H1 (cell line): ENCODE measurements at regions not wholly inside any gene's neighbourhood (a gene's known extent, or its start where the extent isn't known, plus 50 kb on each side); places are given as distances from the start of the nearest gene placed in this dataset.

Source experiments
- CTCF ChIA-PET: fragments of 300-600 bp; sonication (Branson Sonifier 250); formaldehyde crosslinking; loops from one replicate; lab custom pipeline; 2021; ENCODE audit not compliant: partially characterized antibody; lab: Charles Lee
- POLR2A ChIA-PET: fragments of 300-600 bp; sonication (Branson Sonifier 250); formaldehyde crosslinking; loops from one replicate; lab custom pipeline; 2021; ENCODE audit warnings: inconsistent platforms; ENCODE audit not compliant: partially characterized antibody; lab: Charles Lee
- DNase-seq, 2 experiments: peaks; one replicate each; pipeline versions ENCODE4 v3.0.0 to v3.0.0-alpha.2; 2010 to 2022; ENCODE audit warnings: low spot score in 2 of 2, low read depth in 1 of 2, mixed read lengths in 1 of 2
- FAIRE-seq: peaks from 2 replicates; lab custom pipeline; 2011; peaks lifted over from hg19 to GRCh38; lab: Jason Lieb, UNC
- H2AFZ ChIP-seq: 2 replicates; pipeline ENCODE4 v1.8.1; 2012; ENCODE audit warnings: low read length, inconsistent platforms
- H2AK5ac ChIP-seq: 2 replicates; pipeline ENCODE4 v1.6.1; 2013; ENCODE audit warnings: low read depth, low read length
- H2BK120ac ChIP-seq: replicated peaks from 2 replicates; pipeline ENCODE3; 2013; ENCODE audit warnings: low read depth, low read length, inconsistent platforms
- H2BK12ac ChIP-seq: 2 replicates; pipeline ENCODE4 v1.6.1; 2013; ENCODE audit warnings: low read depth, low read length
- H2BK15ac ChIP-seq: 2 replicates; pipeline ENCODE4 v1.6.1; 2013; ENCODE audit warnings: low read length
- H2BK20ac ChIP-seq: 2 replicates; pipeline ENCODE4 v1.6.1; 2013; ENCODE audit warnings: low read length
- H2BK5ac ChIP-seq: 2 replicates; pipeline ENCODE4 v1.6.1; 2013; ENCODE audit warnings: low read depth, low read length
- H3K14ac ChIP-seq: 2 replicates; pipeline ENCODE4 v1.6.1; 2013; ENCODE audit warnings: inconsistent platforms; ENCODE audit not compliant: insufficient read length
- H3K18ac ChIP-seq: 2 replicates; pipeline ENCODE4 v1.6.1; 2013; ENCODE audit warnings: low read length; ENCODE audit errors: extremely low read depth
- H3K23ac ChIP-seq: 2 replicates; pipeline ENCODE4 v1.6.1; 2013; ENCODE audit warnings: inconsistent platforms; ENCODE audit not compliant: insufficient read length
- H3K23me2 ChIP-seq: 2 replicates; pipeline ENCODE4 v1.6.1; 2013; ENCODE audit warnings: low read depth, low read length
- H3K27ac ChIP-seq: 2 replicates; pipeline ENCODE4 v1.6.1; 2011; ENCODE audit warnings: low read depth, low read length, inconsistent platforms
- H3K27me3 ChIP-seq, 4 experiments: replicated peaks in 1 of 4; 1 replicate in 1 of 4; 2 replicates in 3 of 4; pipeline versions ENCODE4 v1.6.1 to v1.8.1; 2011 to 2013; ENCODE audit warnings: low read length in 3 of 4, mild to moderate bottlenecking in 3 of 4, inconsistent platforms in 2 of 4, mixed read lengths in 2 of 4, moderate library complexity in 1 of 4; ENCODE audit not compliant: control insufficient read depth in 3 of 4, insufficient read depth in 3 of 4; ENCODE audit errors: extremely low read depth in 1 of 4
- H3K36me3 ChIP-seq, 4 experiments: 2 replicates each; pipeline versions ENCODE4 v1.6.1 to v1.8.1; 2011 to 2013; ENCODE audit warnings: mild to moderate bottlenecking in 4 of 4, low read length in 3 of 4, moderate library complexity in 2 of 4, control low read depth in 1 of 4, inconsistent platforms in 1 of 4; ENCODE audit not compliant: insufficient read depth in 4 of 4, control insufficient read depth in 2 of 4
- H3K4ac ChIP-seq: replicated peaks from 2 replicates; pipeline ENCODE3; 2013; ENCODE audit warnings: low read length, low read depth, mixed read lengths, inconsistent platforms; ENCODE audit not compliant: insufficient read length
- H3K4me1 ChIP-seq, 4 experiments: replicated peaks in 1 of 4; 1 replicate in 1 of 4; 2 replicates in 3 of 4; pipeline versions ENCODE4 v1.6.1 to v1.8.1; 2011 to 2013; ENCODE audit warnings: low read length in 3 of 4, inconsistent platforms in 2 of 4, mixed read lengths in 1 of 4; ENCODE audit not compliant: insufficient read depth in 4 of 4, control insufficient read depth in 3 of 4
- H3K4me2 ChIP-seq, 2 experiments: 2 replicates each; pipeline versions ENCODE4 v1.6.1 to v1.8.1; 2011 to 2013; ENCODE audit warnings: low read depth in 2 of 2, low read length in 2 of 2, control low read depth in 1 of 2, inconsistent platforms in 1 of 2, mild to moderate bottlenecking in 1 of 2; ENCODE audit not compliant: insufficient read depth in 1 of 2
- H3K4me3 ChIP-seq, 4 experiments: fragments of 200-600, 300-600 bp in 1 of 4; sonication (generic), shearing (Covaris generic), sonication (Bioruptor Twin) in 1 of 4; 2 replicates each; pipeline versions ENCODE4 v1.5.1 to v1.8.1; 2011 to 2016; ENCODE audit warnings: low read length in 4 of 4, low read depth in 3 of 4, control low read depth in 2 of 4, inconsistent platforms in 2 of 4, mild to moderate bottlenecking in 2 of 4, mixed read lengths in 1 of 4, moderate library complexity in 1 of 4; ENCODE audit not compliant: insufficient read depth in 2 of 4; ENCODE audit errors: extremely low read depth in 1 of 4
- H3K56ac ChIP-seq: replicated peaks from 2 replicates; pipeline ENCODE3; 2013; ENCODE audit warnings: low read depth, mild to moderate bottlenecking, mixed read lengths, low read length, inconsistent platforms; ENCODE audit not compliant: insufficient read length
- H3K79me1 ChIP-seq: 2 replicates; pipeline ENCODE4 v1.6.1; 2013; ENCODE audit warnings: low read depth, low read length, control low read depth
- H3K79me2 ChIP-seq, 2 experiments: 2 replicates each; pipeline versions ENCODE4 v1.6.1 to v1.8.1; 2012 to 2013; ENCODE audit warnings: low read length in 2 of 2, mild to moderate bottlenecking in 2 of 2, inconsistent platforms in 1 of 2; ENCODE audit not compliant: insufficient read depth in 2 of 2, control insufficient read depth in 1 of 2
- H3K9ac ChIP-seq, 4 experiments: replicated peaks in 1 of 4; 1 replicate in 1 of 4; 2 replicates in 3 of 4; pipeline versions ENCODE4 v1.6.1 to v1.8.1; 2011 to 2013; ENCODE audit warnings: low read depth in 3 of 4, low read length in 3 of 4, control low read depth in 2 of 4, mild to moderate bottlenecking in 2 of 4, moderate library complexity in 2 of 4, inconsistent platforms in 1 of 4; ENCODE audit errors: extremely low read depth in 1 of 4
- H3K9me3 ChIP-seq, 2 experiments: 2 replicates each; pipeline versions ENCODE4 v1.6.1 to v1.8.1; 2012 to 2013; ENCODE audit warnings: mild to moderate bottlenecking in 2 of 2, moderate library complexity in 2 of 2, control low read depth in 1 of 2, inconsistent platforms in 1 of 2, low read depth in 1 of 2, low read length in 1 of 2, mixed read lengths in 1 of 2; ENCODE audit not compliant: insufficient read depth in 2 of 2
- H4K20me1 ChIP-seq, 2 experiments: replicated peaks in 1 of 2; 2 replicates each; pipeline versions ENCODE3 to v1.8.1; 2011 to 2013; ENCODE audit warnings: inconsistent platforms in 2 of 2, low read length in 2 of 2, mild to moderate bottlenecking in 1 of 2; ENCODE audit not compliant: insufficient read depth in 2 of 2, control insufficient read depth in 1 of 2
- H4K5ac ChIP-seq: 2 replicates; pipeline ENCODE4 v1.6.1; 2013; ENCODE audit warnings: low read length, low read depth, mixed read lengths, inconsistent platforms; ENCODE audit not compliant: insufficient read length
- H4K8ac ChIP-seq: 2 replicates; pipeline ENCODE4 v1.8.0; 2013; ENCODE audit warnings: mild to moderate bottlenecking, moderate library complexity, low read length, inconsistent platforms; ENCODE audit not compliant: insufficient read depth; ENCODE audit errors: extremely low read depth
- H4K91ac ChIP-seq: replicated peaks from 2 replicates; pipeline ENCODE3; 2013; ENCODE audit warnings: low read length, mixed read lengths, inconsistent platforms; ENCODE audit not compliant: insufficient read length
- ASH2L ChIP-seq: fragments of 200-600, 300-600 bp; sonication (generic); IDR thresholded peaks from one replicate; pipeline ENCODE4 v1.7.1; 2017; ENCODE audit warnings: low read length
- EGR1 ChIP-seq: IDR thresholded peaks from 2 replicates; pipeline ENCODE4 v1.6.1; 2011; ENCODE audit warnings: low read depth, low read length, borderline replicate concordance
- SIN3A ChIP-seq, 2 experiments: IDR thresholded peaks in 1 of 2; conservative IDR thresholded peaks in 1 of 2; 2 replicates each; pipeline ENCODE4 v1.6.1; 2011 to 2012; ENCODE audit warnings: low read length in 2 of 2, improper control_type of control experiment in 1 of 2, low read depth in 1 of 2, mild to moderate bottlenecking in 1 of 2
- SP1 ChIP-seq: IDR thresholded peaks from 2 replicates; pipeline ENCODE4 v1.6.1; 2011; ENCODE audit warnings: low read depth, low read length
- WGBS, 2 experiments: shearing (Covaris generic) in 1 of 2; methylation state at CpG; one replicate each; pipeline versions ENCODE4 v1.1.6 to v1.1.7; 2013 to 2015; ENCODE audit warnings: low lambda C conversion rate in 2 of 2, mixed read lengths in 2 of 2, inconsistent platforms in 1 of 2, low coverage in 1 of 2, missing lambda C conversion rate in 1 of 2; ENCODE audit not compliant: insufficient replicate concordance in 2 of 2, insufficient coverage in 1 of 2, insufficient read length in 1 of 2; ENCODE audit errors: extremely low coverage in 1 of 2, missing lambda C conversion rate in 1 of 2; 5-methylcytosine and 5-hydroxymethylcytosine counted together

- Histone ChIP-seq H3K23me2 (no peaks in the 10 kb centered on the region), H3K9ac (no peak overlapping the region), H4K8ac (no peak overlapping the region), H3K4me3 (no peak overlapping the region), H3K27me3 (no peaks in the 10 kb centered on the region), H3K36me3 (no peaks in the 10 kb centered on the region; a peak in 1 of 8 replicates), H2BK120ac (no peak overlapping the region), H2AFZ (no peak overlapping the region), H4K91ac (no peak overlapping the region), H2BK15ac (no peak overlapping the region), H2BK20ac (no peak overlapping the region), H3K14ac (no peak overlapping the region), H2AK5ac (no peak overlapping the region), H3K18ac (no peak overlapping the region), H3K23ac (no peak overlapping the region), H3K79me1 (no peaks in the 10 kb centered on the region), H2BK12ac (no peak overlapping the region), H3K79me2 (no peaks in the 10 kb centered on the region), H4K20me1 (no peaks in the 10 kb centered on the region), H3K4me2 (no peak overlapping the region), H3K9me3 (peaks cover 0 to 4% of the 10 kb centered on the region in 2 experiments; a peak in 2 of 4 replicates), H2BK5ac (no peak overlapping the region), H3K4ac (no peak overlapping the region), H4K5ac (no peak overlapping the region), H3K56ac (no peak overlapping the region), H3K27ac (no peak overlapping the region), H3K4me1 (no peaks in the 10 kb centered on the region)
- TF ChIP-seq SP1 (no peak), SIN3A (conservative IDR thresholded peaks at IDR 0.05 in 1 of 2, IDR thresholded peaks at IDR 0.05 in 1 of 2; ENCODE audit: low read depth in 1 of 2, low read length in 2 of 2) (no peak), EGR1 (no peak), ASH2L (no peak)
- DNase-seq (no peak), FAIRE-seq (no peak)
- WGBS, 2 experiments, result 81% methylated on average over 9 of the region's 9 CpGs; no CpG with 5 or more reads in 1 of the 2 experiments
- POLR2A ChIA-PET, result no interaction called here
- CTCF ChIA-PET, result interaction anchor here (1.6 kb wide), 2 partner anchors 8 to 16 kb away, joined by 5 to 9 read pairs; no protein-coding TSS in a partner anchor
Measured at GRCh38 chr7:155173905-155174304, 103.8 kb downstream of the HTR5A start.
